Activated naive CD8-positive, alpha-beta T cell treated with anti-CD3 and anti-CD28 coated beads for 36 hours (primary cell): ENCODE measurements at regions not wholly inside any gene's neighbourhood (a gene's known extent, or its start where the extent isn't known, plus 50 kb on each side); places are given as distances from the start of the nearest gene placed in this dataset.

Source experiments
- DNase-seq: peaks from one replicate; pipeline ENCODE4 v3.0.0; 2021
- H3K27ac Mint-ChIP-seq: one replicate; pipeline ENCODE4 v1.8.0; 2022; ENCODE audit warnings: mild to moderate bottlenecking, moderate library complexity, mixed read lengths
- H3K27me3 Mint-ChIP-seq: one replicate; pipeline ENCODE4 v1.8.0; 2022; ENCODE audit warnings: mild to moderate bottlenecking, mixed read lengths
- H3K36me3 Mint-ChIP-seq: one replicate; pipeline ENCODE4 v1.8.0; 2021; ENCODE audit warnings: mild to moderate bottlenecking, mixed read lengths
- H3K4me1 Mint-ChIP-seq: one replicate; pipeline ENCODE4 v1.8.0; 2021; ENCODE audit warnings: mixed read lengths
- H3K4me3 Mint-ChIP-seq: one replicate; pipeline ENCODE4 v1.8.0; 2022; ENCODE audit warnings: mild to moderate bottlenecking, moderate library complexity, mixed read lengths
- H3K9me3 Mint-ChIP-seq: one replicate; pipeline ENCODE4 v1.8.0; 2022; ENCODE audit warnings: mixed read lengths

DNA sequence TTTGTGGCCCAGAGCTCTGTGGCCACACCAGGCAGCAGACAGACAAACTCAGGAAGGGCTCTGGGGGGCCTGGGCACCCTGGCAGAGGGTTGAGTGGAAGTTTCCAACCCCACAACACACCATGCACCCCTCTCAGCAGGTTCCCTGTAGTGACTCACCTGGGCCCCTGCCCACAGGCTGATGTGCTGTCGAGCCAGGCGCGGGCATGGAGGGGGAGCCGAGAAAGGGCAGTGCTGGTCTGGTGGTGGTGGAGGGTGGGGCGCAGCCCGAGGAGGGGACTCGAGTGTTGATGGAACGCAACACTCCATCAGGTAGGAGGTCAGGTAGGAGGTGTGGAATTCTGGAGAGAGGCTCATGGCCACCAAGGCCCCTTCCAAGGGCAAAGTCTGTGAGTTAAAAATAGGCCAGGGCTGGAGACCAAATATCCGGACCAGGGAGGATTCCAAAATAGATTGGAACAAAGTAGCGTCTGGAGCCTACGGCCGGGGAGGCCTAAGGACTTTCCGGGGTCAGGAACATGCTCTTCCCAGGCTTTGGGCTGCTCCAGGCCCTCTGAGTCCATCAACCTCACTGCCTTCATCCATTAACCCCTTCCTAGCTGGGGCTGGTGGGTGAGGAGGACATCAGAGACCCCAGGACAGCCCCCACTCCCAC, 191.5 kb upstream of the AJAP1 start:
- Mint-ChIP-seq H3K36me3 (no peaks in the 10 kb centered on the region), H3K4me3 (no peak overlapping the region), H3K9me3 (no peaks in the 10 kb centered on the region), H3K4me1 (no peaks in the 10 kb centered on the region), H3K27me3 (no peaks in the 10 kb centered on the region), H3K27ac (no peak overlapping the region)
- DNase-seq, result no peak

DNA sequence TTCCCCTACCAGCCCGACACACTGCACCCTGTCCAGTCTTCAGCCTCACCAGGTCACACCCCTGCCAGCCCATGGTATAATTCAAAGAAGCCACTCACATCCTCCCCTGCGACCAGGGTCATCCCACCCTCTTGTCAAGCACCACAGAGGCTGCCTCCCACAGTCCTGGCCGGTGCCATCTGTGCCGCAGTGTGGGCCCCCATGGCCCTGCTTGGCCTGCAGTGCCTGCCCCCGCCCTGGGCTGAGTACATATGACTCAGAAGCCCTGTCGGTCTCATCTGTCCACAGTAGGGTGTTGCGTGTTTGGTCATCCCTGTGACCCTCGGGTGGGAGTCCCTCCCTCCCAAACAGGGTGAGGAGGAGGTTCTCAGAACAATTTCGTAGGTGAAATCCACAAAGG, 190.8 kb upstream of the AJAP1 start:
- Mint-ChIP-seq H3K36me3 (no peaks in the 10 kb centered on the region), H3K4me1 (no peaks in the 10 kb centered on the region), H3K9me3 (no peaks in the 10 kb centered on the region), H3K27me3 (no peaks in the 10 kb centered on the region), H3K27ac (no peak overlapping the region), H3K4me3 (no peak overlapping the region)
- DNase-seq, result no peak

DNA sequence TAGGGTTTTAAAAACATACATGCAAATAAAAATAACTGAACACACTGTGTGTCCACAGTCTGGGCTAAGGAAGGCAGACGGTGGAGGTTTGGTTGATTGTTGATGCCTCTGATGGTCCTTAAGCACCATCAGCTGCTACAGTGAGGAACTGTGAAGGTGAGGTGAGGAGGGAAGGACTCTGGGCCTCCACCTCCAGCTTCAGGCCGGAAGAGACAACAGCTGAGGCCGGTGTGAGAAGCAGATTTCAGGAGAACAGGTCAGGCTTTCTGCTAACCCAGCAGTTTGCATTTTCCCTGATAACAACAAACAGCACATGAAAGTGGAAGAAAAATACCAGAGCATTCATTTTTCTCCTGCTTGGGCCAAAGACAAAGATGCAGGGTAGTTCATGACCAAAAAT, 189.9 kb upstream of the AJAP1 start:
- Mint-ChIP-seq H3K9me3 (no peaks in the 10 kb centered on the region), H3K27me3 (no peaks in the 10 kb centered on the region), H3K4me3 (no peak overlapping the region), H3K36me3 (no peaks in the 10 kb centered on the region), H3K27ac (no peak overlapping the region), H3K4me1 (no peaks in the 10 kb centered on the region)
- no peak for DNase-seq

DNA sequence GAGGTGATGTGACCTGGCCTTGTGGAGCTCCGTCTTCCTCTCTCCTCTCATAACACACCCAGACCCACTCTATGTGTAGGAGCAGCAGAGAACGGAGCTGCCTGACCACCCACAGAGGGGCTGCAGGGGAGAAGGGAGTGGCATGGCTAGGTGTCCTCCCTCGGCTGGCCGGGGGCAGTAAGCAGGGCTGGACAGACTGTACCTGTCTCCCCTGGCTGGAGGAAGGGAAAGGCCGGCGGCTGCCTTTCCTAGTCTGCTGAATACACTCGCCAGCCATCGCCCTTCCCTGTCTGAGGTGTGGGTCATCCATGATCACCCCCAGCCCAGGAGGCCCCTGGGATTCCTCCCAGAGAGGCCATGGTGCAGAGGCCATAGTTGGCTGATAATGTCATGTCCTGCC, 187.2 kb upstream of the AJAP1 start:
- Mint-ChIP-seq H3K27ac (no peak overlapping the region), H3K36me3 (no peaks in the 10 kb centered on the region), H3K27me3 (no peaks in the 10 kb centered on the region), H3K4me1 (no peaks in the 10 kb centered on the region), H3K9me3 (no peaks in the 10 kb centered on the region), H3K4me3 (no peak overlapping the region)
- no peak for DNase-seq

DNA sequence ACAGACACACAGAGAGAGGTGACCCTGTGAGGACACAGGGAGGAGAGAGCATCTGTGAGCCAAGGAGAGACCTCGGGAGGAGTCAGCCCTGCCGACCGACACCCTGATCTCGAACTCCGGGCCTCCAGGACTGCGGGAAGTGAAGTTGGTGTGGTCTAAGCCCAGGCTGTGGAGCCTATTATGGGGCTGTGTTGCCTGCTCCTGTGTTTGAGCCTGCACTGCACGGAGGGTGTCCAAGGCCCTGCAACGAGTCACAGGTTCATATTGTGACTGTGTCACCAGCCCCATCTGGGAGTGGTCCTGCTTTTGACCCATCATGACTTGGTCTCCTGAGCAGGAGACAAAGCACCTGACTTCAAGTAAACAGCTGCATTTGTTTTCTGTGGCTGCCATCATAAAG, 186.0 kb upstream of the AJAP1 start:
- no peaks in the 10 kb centered on the region for H3K36me3 Mint-ChIP-seq

DNA sequence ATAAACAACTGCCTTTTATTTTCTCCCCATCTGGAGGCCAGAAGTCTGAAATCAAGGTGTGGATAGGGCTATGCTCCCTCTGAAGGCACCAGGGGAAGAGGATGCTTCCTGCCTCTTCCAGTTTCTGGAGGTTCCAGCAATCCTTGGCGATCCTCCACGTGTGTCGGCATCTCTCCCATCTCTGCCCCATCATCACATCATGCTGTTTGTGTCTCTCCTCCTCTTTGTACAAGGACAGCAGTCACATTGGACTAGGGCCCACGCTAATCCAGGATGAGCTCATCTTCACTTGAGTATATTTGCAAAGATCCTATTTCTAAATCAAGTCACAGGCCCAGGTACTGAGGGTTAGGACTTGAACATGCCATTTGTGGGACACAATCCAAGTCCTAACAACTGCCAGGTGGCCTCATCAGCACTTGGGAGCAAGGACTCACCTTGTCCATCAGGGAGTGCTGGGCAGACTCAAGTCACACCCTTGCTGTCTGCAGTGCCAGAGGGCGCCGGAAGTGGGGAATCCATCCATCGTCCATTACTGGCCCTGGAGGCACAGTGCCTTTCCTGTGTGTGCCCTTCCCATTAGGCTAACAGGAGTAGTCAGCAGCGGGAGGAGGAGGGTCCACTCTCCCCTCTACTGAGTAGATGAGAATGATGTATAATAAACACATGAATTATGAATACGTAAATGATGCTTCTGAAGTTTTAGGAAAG, 185.4 kb upstream of the AJAP1 start:
- no peak for DNase-seq
- no peaks in the 10 kb centered on the region for H3K27me3 Mint-ChIP-seq
- H3K4me1 Mint-ChIP-seq, result no peaks in the 10 kb centered on the region
- H3K4me3 Mint-ChIP-seq, result no peak overlapping the region
- H3K9me3 Mint-ChIP-seq, result no peaks in the 10 kb centered on the region
- no peaks in the 10 kb centered on the region for H3K36me3 Mint-ChIP-seq
- no peak overlapping the region for H3K27ac Mint-ChIP-seq

More for the DNA sequence above, 186.0 kb upstream of the AJAP1 start:
- H3K27me3 Mint-ChIP-seq, result no peaks in the 10 kb centered on the region
- DNase-seq, result no peak
- H3K9me3 Mint-ChIP-seq, result no peaks in the 10 kb centered on the region
- H3K4me1 Mint-ChIP-seq, result no peaks in the 10 kb centered on the region
- no peak overlapping the region for H3K27ac Mint-ChIP-seq
- H3K4me3 Mint-ChIP-seq, result no peak overlapping the region

DNA sequence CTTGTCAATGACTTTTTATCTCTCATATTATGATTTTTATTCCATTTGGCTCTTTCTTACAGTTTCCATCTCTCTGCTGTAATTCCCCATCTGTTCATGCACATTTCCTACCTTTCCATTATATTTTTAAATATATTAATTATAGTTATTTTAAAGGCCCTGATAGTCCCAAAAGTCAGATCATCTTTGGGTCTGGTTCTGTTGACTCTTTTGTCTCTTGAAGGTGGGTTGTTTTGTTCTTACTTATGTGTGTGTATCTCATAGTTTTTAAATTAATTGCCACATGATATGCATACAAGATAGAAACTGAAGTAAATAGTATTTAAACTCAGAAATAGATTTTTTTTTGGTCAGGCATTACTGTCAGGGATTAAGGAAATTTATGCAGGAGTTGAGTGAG, 178.0 kb upstream of the AJAP1 start:
- no peak overlapping the region for H3K4me3 Mint-ChIP-seq

DNA sequence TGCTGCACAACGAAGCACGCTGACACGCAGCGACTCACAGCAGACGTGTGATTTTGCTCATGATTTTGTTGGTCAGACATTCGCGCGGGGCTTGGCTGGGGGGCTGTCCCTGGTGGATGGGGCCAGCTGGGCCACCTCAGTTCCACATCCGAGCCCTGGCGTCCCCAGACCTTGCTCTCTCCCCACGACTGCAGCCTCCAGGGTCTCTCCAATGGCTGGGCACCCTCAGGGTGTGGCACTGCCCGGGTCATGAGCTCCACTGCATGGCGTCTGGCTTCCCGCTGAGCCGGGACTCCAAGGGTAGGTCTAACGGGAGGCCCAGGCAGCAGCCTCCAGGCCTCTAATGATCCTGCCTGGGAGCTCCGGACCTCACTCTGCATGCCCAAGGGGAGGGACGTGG, 173.0 kb upstream of the AJAP1 start:
- DNase-seq, result no peak
- no peak overlapping the region for H3K27ac Mint-ChIP-seq
- no peaks in the 10 kb centered on the region for H3K36me3 Mint-ChIP-seq
- no peaks in the 10 kb centered on the region for H3K27me3 Mint-ChIP-seq
- H3K9me3 Mint-ChIP-seq, result no peaks in the 10 kb centered on the region
- no peaks in the 10 kb centered on the region for H3K4me1 Mint-ChIP-seq
- no peak overlapping the region for H3K4me3 Mint-ChIP-seq

More for the DNA sequence above, 178.0 kb upstream of the AJAP1 start:
- no peaks in the 10 kb centered on the region for H3K27me3 Mint-ChIP-seq
- H3K9me3 Mint-ChIP-seq, result peaks cover 1% of the 10 kb centered on the region
- no peaks in the 10 kb centered on the region for H3K36me3 Mint-ChIP-seq
- no peaks in the 10 kb centered on the region for H3K4me1 Mint-ChIP-seq
- no peak for DNase-seq
- no peak overlapping the region for H3K27ac Mint-ChIP-seq

DNA sequence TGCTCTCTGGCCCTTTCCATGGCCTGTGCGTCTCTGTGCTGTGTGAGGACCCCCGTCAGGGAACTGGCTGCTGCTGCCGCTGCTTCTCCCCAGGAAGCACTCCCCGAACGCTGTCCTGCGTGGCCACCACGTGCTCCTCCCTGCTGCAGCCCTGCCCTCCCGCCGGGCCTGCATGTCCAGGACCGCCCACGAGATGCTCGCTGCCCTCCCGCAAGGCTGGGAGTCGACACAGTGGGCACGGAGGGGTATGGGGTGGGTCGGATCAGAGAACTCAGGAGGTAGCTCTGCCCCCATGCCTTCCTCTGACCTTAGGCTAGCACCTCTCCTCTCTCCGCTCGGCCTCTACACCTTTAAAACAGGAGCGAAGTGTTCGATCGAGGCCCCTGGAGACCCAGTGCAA, 171.9 kb upstream of the AJAP1 start:
- Mint-ChIP-seq H3K36me3 (no peaks in the 10 kb centered on the region), H3K4me3 (no peak overlapping the region), H3K9me3 (no peaks in the 10 kb centered on the region), H3K4me1 (no peaks in the 10 kb centered on the region), H3K27me3 (no peaks in the 10 kb centered on the region), H3K27ac (no peak overlapping the region)
- no peak for DNase-seq

DNA sequence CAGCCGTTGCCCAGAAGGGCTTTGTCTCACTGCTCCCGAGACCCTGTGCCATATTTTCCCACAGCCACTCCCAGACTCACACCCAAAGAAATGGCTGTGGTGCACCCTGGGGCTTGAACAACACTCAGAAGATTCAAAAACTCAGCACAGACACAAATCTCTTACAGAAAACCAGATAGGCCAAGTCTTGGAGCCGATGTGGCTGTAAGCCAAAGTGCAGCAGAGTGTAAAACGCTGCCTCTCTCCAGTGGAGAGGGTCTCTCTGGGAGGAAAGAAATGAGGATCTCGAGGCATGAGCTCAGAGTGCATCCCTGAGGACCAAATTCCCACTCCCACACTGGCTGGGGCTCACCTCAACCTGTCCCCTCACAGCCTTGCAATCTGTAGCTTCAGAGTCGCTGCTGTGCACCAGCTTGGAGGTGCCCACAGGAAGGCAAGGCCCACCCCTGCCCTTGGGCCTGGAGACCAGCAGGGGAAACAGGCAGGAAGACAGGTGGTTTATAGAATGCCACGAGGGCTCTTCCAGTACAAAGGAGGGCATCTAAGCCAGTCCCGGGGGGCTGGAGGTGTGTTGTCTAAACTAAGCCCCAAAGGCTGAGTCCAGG, 171.3 kb upstream of the AJAP1 start:
- DNase-seq, result no peak
- Mint-ChIP-seq H3K4me1 (no peaks in the 10 kb centered on the region), H3K9me3 (no peaks in the 10 kb centered on the region)

DNA sequence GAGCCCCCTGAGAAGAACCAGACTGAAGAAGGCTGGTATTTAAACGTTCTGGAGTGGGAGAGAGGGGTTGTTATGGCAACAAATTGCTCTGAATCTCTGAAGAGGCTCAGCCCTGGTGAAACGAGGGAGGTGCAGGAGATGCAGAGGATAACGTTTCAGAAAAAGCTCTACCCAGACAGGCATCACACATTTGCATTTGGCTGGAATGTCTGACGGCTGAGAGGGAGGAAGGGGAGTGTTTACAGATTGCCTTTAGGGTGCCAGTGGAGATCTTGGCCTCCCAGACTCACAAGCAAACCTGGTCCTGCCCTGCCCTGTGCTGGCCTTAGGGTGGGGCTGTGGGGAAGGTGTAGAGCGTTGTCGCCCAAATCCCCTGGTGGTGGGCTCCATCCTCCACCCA, 169.0 kb upstream of the AJAP1 start:
- no peak for DNase-seq
- no peak overlapping the region for H3K27ac Mint-ChIP-seq
- peaks cover 5% of the 10 kb centered on the region for H3K4me1 Mint-ChIP-seq
- no peaks in the 10 kb centered on the region for H3K9me3 Mint-ChIP-seq
- H3K36me3 Mint-ChIP-seq, result no peaks in the 10 kb centered on the region
- H3K27me3 Mint-ChIP-seq, result peaks cover 5% of the 10 kb centered on the region
- H3K4me3 Mint-ChIP-seq, result no peak overlapping the region

More for the DNA sequence above, 171.3 kb upstream of the AJAP1 start:
- Mint-ChIP-seq H3K27ac (no peak overlapping the region), H3K27me3 (peaks cover 5% of the 10 kb centered on the region), H3K36me3 (no peaks in the 10 kb centered on the region), H3K4me3 (no peak overlapping the region)

DNA sequence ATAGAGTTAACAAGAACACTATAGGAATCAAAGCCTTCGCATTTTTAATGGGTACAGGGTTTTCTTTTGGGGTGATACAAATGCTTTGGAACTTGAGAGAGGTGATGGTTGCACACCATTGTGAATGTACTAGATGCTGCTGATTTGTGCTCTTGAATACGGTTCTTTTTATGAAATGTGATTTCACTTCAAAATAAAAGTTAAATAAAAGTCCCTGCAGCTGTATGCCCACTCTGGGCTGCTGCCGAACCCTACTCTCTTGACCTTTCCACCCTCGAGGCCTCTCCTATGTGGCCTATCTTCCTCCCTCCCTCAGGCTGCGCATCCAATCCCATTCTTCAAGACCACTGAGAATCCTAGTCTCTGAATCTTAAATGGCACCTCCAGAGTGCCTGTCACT, 168.5 kb upstream of the AJAP1 start:
- peaks cover 6% of the 10 kb centered on the region for H3K27me3 Mint-ChIP-seq
- peaks cover 6% of the 10 kb centered on the region for H3K4me1 Mint-ChIP-seq
- no peak for DNase-seq
- no peaks in the 10 kb centered on the region for H3K36me3 Mint-ChIP-seq
- no peak overlapping the region for H3K27ac Mint-ChIP-seq
- H3K4me3 Mint-ChIP-seq, result no peak overlapping the region
- peaks cover under 1% of the 10 kb centered on the region for H3K9me3 Mint-ChIP-seq

DNA sequence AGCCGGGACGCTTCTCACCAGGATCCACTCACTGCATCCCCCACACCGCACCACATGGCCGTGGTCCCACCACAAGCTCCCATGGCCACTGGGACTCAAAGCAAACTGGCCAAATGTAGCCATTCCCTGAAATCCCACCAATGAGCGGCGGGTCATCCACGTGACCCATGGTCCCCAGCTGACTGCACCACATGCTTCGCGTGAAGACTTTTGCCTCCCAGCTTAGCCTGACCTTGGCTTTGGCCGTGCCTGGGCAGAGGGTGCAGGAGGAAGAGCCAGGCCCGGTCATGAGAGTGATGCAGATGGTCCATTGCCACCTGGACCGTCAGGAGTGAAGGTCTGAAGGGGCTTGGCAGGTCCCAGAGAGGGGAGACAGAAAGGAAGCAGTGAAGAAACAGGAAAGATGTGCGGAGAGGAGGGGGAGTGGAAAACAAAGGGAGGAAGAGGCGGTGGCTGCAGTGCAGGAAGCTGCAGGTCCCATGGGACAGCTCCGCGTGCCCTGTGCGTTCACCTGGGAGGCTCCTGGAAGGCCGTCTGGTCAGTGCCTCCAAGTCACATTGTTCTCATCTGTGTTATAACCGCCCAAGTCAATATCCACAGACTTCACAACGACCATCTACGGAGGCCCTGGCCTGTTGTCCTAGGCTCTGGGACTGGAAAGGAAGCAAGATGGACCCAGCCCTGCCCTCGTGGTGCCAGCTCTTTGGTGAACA, 167.8 kb upstream of the AJAP1 start:
- H3K36me3 Mint-ChIP-seq, result no peaks in the 10 kb centered on the region
- H3K4me1 Mint-ChIP-seq, result peaks cover 6% of the 10 kb centered on the region
- H3K27me3 Mint-ChIP-seq, result peaks cover 11% of the 10 kb centered on the region
- no peak overlapping the region for H3K27ac Mint-ChIP-seq
- H3K9me3 Mint-ChIP-seq, result peaks cover 2% of the 10 kb centered on the region
- DNase-seq, result no peak
- no peak overlapping the region for H3K4me3 Mint-ChIP-seq

DNA sequence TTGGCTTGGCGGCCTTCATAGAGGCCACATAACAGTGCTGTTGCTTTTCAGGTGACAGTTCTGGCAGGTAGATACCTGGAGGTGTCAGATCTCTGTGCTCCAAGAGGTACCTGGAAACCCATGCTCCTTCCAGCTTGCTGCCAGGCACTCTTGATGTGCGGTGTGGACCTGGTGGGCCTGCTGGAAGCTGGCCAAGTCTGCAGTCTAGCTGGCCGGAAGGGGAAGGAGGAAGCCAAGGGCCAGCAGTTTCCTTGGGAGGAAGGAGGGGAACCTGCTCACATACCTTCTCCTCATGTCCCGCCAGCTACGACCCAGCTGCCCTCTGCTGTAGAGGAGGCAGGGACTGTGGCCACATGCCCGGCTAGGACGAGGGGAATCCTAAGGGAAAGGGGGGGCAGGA, 166.4 kb upstream of the AJAP1 start:
- no peak for DNase-seq
- H3K4me1 Mint-ChIP-seq, result peaks cover 6% of the 10 kb centered on the region
- H3K27me3 Mint-ChIP-seq, result peaks cover 15% of the 10 kb centered on the region
- H3K9me3 Mint-ChIP-seq, result peaks cover 2% of the 10 kb centered on the region
- H3K36me3 Mint-ChIP-seq, result no peaks in the 10 kb centered on the region
- H3K27ac Mint-ChIP-seq, result no peak overlapping the region
- no peak overlapping the region for H3K4me3 Mint-ChIP-seq

DNA sequence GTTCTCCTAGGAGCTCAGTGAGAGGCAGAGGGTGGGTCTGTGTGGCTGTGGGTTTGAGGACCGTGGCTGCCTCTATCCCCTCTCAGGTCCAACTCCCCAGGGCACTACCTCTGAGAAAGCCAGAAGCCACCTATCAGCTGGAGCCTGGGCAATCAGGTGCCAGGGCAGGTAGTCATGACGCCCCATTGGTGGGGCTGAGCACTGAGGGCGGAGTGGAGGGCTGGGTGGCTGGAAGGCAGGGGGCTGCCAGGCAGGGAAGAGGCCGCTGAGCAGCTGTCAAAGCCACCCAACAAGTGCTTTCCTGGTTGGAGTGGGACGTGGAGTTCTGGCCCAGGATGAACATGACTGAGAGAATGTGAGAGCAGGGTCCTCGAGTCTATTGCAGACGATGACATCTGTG, 164.9 kb upstream of the AJAP1 start:
- Mint-ChIP-seq H3K27me3 (peaks cover 21% of the 10 kb centered on the region), H3K36me3 (no peaks in the 10 kb centered on the region), H3K27ac (no peak overlapping the region), H3K9me3 (peaks cover 2% of the 10 kb centered on the region), H3K4me3 (no peak overlapping the region), H3K4me1 (peaks cover 6% of the 10 kb centered on the region)
- no peak for DNase-seq
